ENCODE measurements at regions not wholly inside any gene's neighbourhood (a gene's known extent, or its start where the extent isn't known, plus 50 kb on each side); places are given as distances from the start of the nearest gene placed in this dataset.

GRCh38 chr18:25451077-25451658 lies 99.2 kb upstream of the ZNF521 start:
- no peak for DNase-seq
- no peak for TF ChIP-seq CTCF (IDR thresholded peaks at IDR 0.05; ENCODE audit: low read depth, low read length)
- Histone ChIP-seq H3K27me3 (ENCODE audit: insufficient read depth, low read depth, severe bottlenecking) (peaks cover 2% of the 10 kb centered on the region), H3K27ac (no peak overlapping the region), H3K36me3 (no peaks in the 10 kb centered on the region), H3K4me3 (ENCODE audit: low read depth, low read length) (no peak overlapping the region), H3K9me3 (ENCODE audit: severe bottlenecking) (no peaks in the 10 kb centered on the region)

GRCh38 chr18:25449046-25449445 lies 97.1 kb upstream of the ZNF521 start:
- DNase-seq: no peak
- Histone ChIP-seq H3K27me3 (ENCODE audit: insufficient read depth, low read depth, severe bottlenecking) (no peaks in the 10 kb centered on the region), H3K9me3 (ENCODE audit: severe bottlenecking) (no peaks in the 10 kb centered on the region), H3K36me3 (no peaks in the 10 kb centered on the region), H3K4me3 (ENCODE audit: low read depth, low read length) (no peak overlapping the region), H3K27ac (no peak overlapping the region)
- no peak for TF ChIP-seq CTCF (IDR thresholded peaks at IDR 0.05; ENCODE audit: low read depth, low read length)

GRCh38 chr18:25446972-25447371 lies 95.0 kb upstream of the ZNF521 start:
- Histone ChIP-seq H3K36me3 (no peaks in the 10 kb centered on the region), H3K4me3 (ENCODE audit: low read depth, low read length) (no peak overlapping the region), H3K9me3 (ENCODE audit: severe bottlenecking) (no peaks in the 10 kb centered on the region), H3K27ac (no peak overlapping the region), H3K27me3 (ENCODE audit: insufficient read depth, low read depth, severe bottlenecking) (no peaks in the 10 kb centered on the region)
- no peak for TF ChIP-seq CTCF (IDR thresholded peaks at IDR 0.05; ENCODE audit: low read depth, low read length)
- no peak for DNase-seq

GRCh38 chr18:25445430-25445829 lies 93.5 kb upstream of the ZNF521 start:
- Histone ChIP-seq H3K27ac (no peak overlapping the region), H3K36me3 (no peaks in the 10 kb centered on the region), H3K27me3 (ENCODE audit: insufficient read depth, low read depth, severe bottlenecking) (peaks cover 2% of the 10 kb centered on the region), H3K4me3 (ENCODE audit: low read depth, low read length) (no peak overlapping the region), H3K9me3 (ENCODE audit: severe bottlenecking) (no peaks in the 10 kb centered on the region)
- no peak for DNase-seq
- TF ChIP-seq CTCF (IDR thresholded peaks at IDR 0.05; ENCODE audit: low read depth, low read length): no peak

- Histone ChIP-seq H3K27me3 (ENCODE audit: insufficient read depth, low read depth, severe bottlenecking) (peaks cover 6% of the 10 kb centered on the region), H3K27ac (no peak overlapping the region), H3K36me3 (no peaks in the 10 kb centered on the region), H3K4me3 (ENCODE audit: low read depth, low read length) (no peak overlapping the region), H3K9me3 (ENCODE audit: severe bottlenecking) (no peaks in the 10 kb centered on the region)
- DNase-seq: no peak
- no peak for TF ChIP-seq CTCF (IDR thresholded peaks at IDR 0.05; ENCODE audit: low read depth, low read length)
These were observed 91.8 kb upstream of the ZNF521 start for GRCh38 chr18:25443776-25444175.

- no peak for DNase-seq
- TF ChIP-seq CTCF (IDR thresholded peaks at IDR 0.05; ENCODE audit: low read depth, low read length): no peak
- no peaks in the 10 kb centered on the region for H3K9me3 ChIP-seq (ENCODE audit: severe bottlenecking)
- no peak overlapping the region for H3K4me3 ChIP-seq (ENCODE audit: low read depth, low read length)
- H3K27ac ChIP-seq: no peak overlapping the region
- H3K36me3 ChIP-seq: no peaks in the 10 kb centered on the region
- H3K27me3 ChIP-seq (ENCODE audit: insufficient read depth, low read depth, severe bottlenecking): peaks cover 10% of the 10 kb centered on the region
These were observed 83.3 kb upstream of the ZNF521 start for GRCh38 chr18:25435149-25435782.
